HG03103 (cell line): ENCODE measurements at regions not wholly inside any gene's neighbourhood (a gene's known extent, or its start where the extent isn't known, plus 50 kb on each side); places are given as distances from the start of the nearest gene placed in this dataset.
"Not testable (repeated sequence)": the region's sequence is repeated elsewhere in the genome, so short reads cannot be mapped to it uniquely, and the experiment has no call there.

Source experiments
- ATAC-seq: cut with Tn5 transposase; IDR thresholded peaks from one replicate; pipeline ENCODE4 v1.9.1; 2021; ENCODE audit warnings: low read depth; ENCODE audit not compliant: unreplicated experiment

- no peak for ATAC-seq
These were observed 770.7 kb upstream of the SLC8A1 start for GRCh38 chr2:41222593-41222992.

GRCh38 chr2:41234093-41234492 lies 782.2 kb upstream of the SLC8A1 start:
- ATAC-seq = no peak

GRCh38 chr2:41241325-41242000 lies 789.6 kb upstream of the SLC8A1 start:
- no peak for ATAC-seq

GRCh38 chr2:41242001-41242331 lies 790.1 kb upstream of the SLC8A1 start:
- no peak for ATAC-seq

- ATAC-seq = no peak
These were observed 779.7 kb upstream of the PKDCC start for GRCh38 chr2:41267929-41268659.

- ATAC-seq = no peak
These were observed 764.6 kb upstream of the PKDCC start for GRCh38 chr2:41283079-41283775.

- ATAC-seq = no peak
These were observed 754.3 kb upstream of the PKDCC start for GRCh38 chr2:41293491-41293890.

- no peak for ATAC-seq
These were observed 753.5 kb upstream of the PKDCC start for GRCh38 chr2:41294331-41294730.

- ATAC-seq = no peak
These were observed 734.7 kb upstream of the PKDCC start for GRCh38 chr2:41313082-41313481.

- ATAC-seq = no peak
These were observed 733.2 kb upstream of the PKDCC start for GRCh38 chr2:41314511-41315070.

GRCh38 chr2:41319437-41319836 lies 728.4 kb upstream of the PKDCC start:
- ATAC-seq = no peak

GRCh38 chr2:41320491-41320890 lies 727.3 kb upstream of the PKDCC start:
- no peak for ATAC-seq

GRCh38 chr2:41321351-41321750 lies 726.5 kb upstream of the PKDCC start:
- no peak for ATAC-seq

GRCh38 chr2:41326851-41327250 lies 721.0 kb upstream of the PKDCC start:
- ATAC-seq = no peak

- ATAC-seq = no peak
These were observed 718.8 kb upstream of the PKDCC start for GRCh38 chr2:41329040-41329439.

GRCh38 chr2:41334159-41334558 lies 713.7 kb upstream of the PKDCC start:
- ATAC-seq = no peak

GRCh38 chr2:41335573-41335972 lies 712.2 kb upstream of the PKDCC start:
- ATAC-seq = not testable (repeated sequence)

GRCh38 chr2:41337956-41338355 lies 709.9 kb upstream of the PKDCC start:
- ATAC-seq = no peak

- no peak for ATAC-seq
These were observed 703.3 kb upstream of the PKDCC start for GRCh38 chr2:41344529-41344928.

GRCh38 chr2:41353060-41353459 lies 694.8 kb upstream of the PKDCC start:
- no peak for ATAC-seq

GRCh38 chr2:41355794-41356193 lies 692.0 kb upstream of the PKDCC start:
- ATAC-seq = no peak
